ENCODE measurements at regions not wholly inside any gene's neighbourhood (a gene's known extent, or its start where the extent isn't known, plus 50 kb on each side); places are given as distances from the start of the nearest gene placed in this dataset.

DNA sequence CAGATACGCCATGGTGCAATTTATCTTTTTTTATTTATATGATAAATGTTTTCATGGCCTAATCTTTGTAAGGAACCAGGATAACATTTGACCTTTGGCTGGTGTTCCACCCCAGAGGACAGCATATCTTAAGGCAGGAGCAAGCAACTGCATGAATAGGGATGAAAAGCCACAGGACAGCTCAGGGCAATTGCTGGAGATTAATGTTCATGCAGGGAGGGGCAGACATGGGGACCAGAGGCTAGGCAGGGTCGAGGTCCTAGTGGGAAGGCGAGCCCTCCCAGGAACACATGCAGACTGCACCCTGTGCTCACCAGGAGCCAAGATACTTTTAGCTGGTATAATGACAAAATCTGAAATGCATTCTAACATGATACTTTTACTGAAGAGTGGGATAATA is 74.4 kb upstream of the HAO2 start:
- H3K27me3 ChIP-seq, result no peaks in the 10 kb centered on the region
- no peak overlapping the region for H3K4me3 ChIP-seq
- H3K4me1 ChIP-seq, result no peaks in the 10 kb centered on the region
- no peak overlapping the region for H3K27ac ChIP-seq
- no peaks in the 10 kb centered on the region for H3K36me3 ChIP-seq
- no peak for ATAC-seq
- no peaks in the 10 kb centered on the region for H3K9me3 ChIP-seq
- TF ChIP-seq, protein P1, sequence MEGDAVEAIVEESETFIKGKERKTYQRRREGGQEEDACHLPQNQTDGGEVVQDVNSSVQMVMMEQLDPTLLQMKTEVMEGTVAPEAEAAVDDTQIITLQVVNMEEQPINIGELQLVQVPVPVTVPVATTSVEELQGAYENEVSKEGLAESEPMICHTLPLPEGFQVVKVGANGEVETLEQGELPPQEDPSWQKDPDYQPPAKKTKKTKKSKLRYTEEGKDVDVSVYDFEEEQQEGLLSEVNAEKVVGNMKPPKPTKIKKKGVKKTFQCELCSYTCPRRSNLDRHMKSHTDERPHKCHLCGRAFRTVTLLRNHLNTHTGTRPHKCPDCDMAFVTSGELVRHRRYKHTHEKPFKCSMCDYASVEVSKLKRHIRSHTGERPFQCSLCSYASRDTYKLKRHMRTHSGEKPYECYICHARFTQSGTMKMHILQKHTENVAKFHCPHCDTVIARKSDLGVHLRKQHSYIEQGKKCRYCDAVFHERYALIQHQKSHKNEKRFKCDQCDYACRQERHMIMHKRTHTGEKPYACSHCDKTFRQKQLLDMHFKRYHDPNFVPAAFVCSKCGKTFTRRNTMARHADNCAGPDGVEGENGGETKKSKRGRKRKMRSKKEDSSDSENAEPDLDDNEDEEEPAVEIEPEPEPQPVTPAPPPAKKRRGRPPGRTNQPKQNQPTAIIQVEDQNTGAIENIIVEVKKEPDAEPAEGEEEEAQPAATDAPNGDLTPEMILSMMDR (IDR thresholded peaks at IDR 0.05), result no peak
- no peak for TF ChIP-seq EP300 (IDR thresholded peaks at IDR 0.05)
- TF ChIP-seq POLR2A (IDR thresholded peaks at IDR 0.05), result no peak
- TF ChIP-seq POLR2AphosphoS5 (IDR thresholded peaks at IDR 0.05), result no peak
- WGBS, 2 donors (ENCODE audit: low coverage in 1 of 2), result 45 to 69% methylated on average over 2 of the region's 3 CpGs

DNA sequence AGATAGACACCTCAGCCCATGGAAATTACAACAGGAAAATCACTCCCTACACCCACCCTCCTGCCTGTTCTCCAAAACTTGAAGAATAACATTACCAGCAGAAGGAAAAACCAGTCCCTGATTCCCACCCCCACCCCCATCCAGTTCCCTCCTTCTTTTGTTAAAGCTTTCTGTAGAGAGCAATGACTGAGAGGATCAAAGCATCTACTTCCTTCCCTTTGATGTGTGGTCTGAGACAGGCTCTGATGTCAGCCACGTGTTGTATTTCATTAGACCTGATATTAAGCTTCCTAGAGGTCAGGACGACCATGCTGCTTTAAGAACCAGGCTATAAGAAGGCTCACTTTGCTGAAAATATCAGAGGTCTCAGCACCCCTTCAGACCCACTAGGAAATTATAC is 73.9 kb upstream of the HAO2 start:
- no peak overlapping the region for H3K4me3 ChIP-seq
- no peaks in the 10 kb centered on the region for H3K27me3 ChIP-seq
- WGBS, 2 donors (ENCODE audit: low coverage in 1 of 2), result 0% methylated on average over 1 to 2 of the region's 2 CpGs
- ATAC-seq, result no peak
- H3K27ac ChIP-seq, result no peak overlapping the region
- no peaks in the 10 kb centered on the region for H3K36me3 ChIP-seq
- TF ChIP-seq POLR2A (IDR thresholded peaks at IDR 0.05) (no peak), EP300 (IDR thresholded peaks at IDR 0.05) (no peak), POLR2AphosphoS5 (IDR thresholded peaks at IDR 0.05) (no peak)
- TF ChIP-seq, protein P1 (IDR thresholded peaks at IDR 0.05), result no peak
- H3K9me3 ChIP-seq, result no peaks in the 10 kb centered on the region
- H3K4me1 ChIP-seq, result no peaks in the 10 kb centered on the region

DNA sequence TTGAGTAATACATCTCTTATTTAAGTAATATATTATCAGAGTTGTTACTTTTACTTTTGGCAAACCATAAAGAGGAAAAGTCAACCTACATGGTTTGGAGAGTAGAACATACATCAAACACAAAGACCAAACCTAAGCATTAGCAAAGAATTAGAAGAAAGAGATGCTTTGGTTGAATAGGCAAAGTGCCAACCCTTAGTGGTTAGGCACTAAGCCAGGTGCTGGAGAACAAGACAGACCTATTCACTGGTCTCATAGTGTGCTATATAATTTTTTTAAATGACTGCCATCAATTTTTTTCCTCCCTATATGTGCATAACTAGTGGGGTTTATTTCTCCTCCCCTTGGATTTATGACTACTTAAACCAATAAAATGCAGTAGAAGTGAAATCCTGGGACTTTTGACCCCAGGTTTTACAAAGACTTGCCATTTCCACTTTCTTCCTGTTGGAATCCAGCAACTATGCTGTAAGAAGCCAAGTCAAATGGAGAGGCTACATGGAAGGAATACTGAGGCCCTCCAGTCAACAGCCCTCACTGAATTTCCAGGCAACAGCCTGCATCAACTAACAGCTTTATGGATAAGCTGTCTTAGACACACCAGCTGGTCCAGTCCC is 69.8 kb upstream of the HAO2 start:
- H3K36me3 ChIP-seq, result no peaks in the 10 kb centered on the region
- H3K27me3 ChIP-seq, result no peaks in the 10 kb centered on the region
- H3K9me3 ChIP-seq, result no peaks in the 10 kb centered on the region
- no peak for TF ChIP-seq POLR2A (IDR thresholded peaks at IDR 0.05)
- TF ChIP-seq EP300 (IDR thresholded peaks at IDR 0.05), result no peak
- TF ChIP-seq POLR2AphosphoS5 (IDR thresholded peaks at IDR 0.05), result no peak
- TF ChIP-seq, protein P1 (IDR thresholded peaks at IDR 0.05), result no peak
- no peak overlapping the region for H3K27ac ChIP-seq
- no peak overlapping the region for H3K4me3 ChIP-seq
- H3K4me1 ChIP-seq, result no peaks in the 10 kb centered on the region
- no peak for ATAC-seq

DNA sequence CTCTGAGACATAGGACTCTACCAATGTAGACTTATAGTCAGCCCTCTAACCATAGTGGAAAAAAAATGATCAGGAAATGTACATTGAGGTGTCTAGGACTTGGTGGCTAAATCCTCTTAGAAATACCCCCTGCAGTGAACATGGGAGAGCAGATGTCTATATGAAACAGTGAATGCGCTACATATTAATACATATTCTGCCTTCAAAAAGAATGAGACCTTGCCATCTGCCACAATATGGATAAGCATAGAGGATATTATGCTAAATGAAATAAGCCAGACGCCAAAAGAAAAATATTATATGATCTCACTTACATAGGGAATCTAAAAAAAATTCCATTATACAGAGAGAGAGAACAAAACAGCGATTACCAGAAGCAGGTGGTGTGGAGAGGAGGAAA is 66.6 kb upstream of the HAO2 start:
- 72 to 100% methylated on average over 2 to 3 of the region's 3 CpGs for WGBS, 2 donors (ENCODE audit: low coverage in 1 of 2)
- no peak for ATAC-seq
- H3K4me3 ChIP-seq, result no peak overlapping the region

More for the DNA sequence above, 66.6 kb upstream of the HAO2 start:
- Histone ChIP-seq H3K36me3 (no peaks in the 10 kb centered on the region), H3K27me3 (no peaks in the 10 kb centered on the region), H3K4me1 (no peaks in the 10 kb centered on the region), H3K27ac (no peak overlapping the region), H3K9me3 (no peaks in the 10 kb centered on the region)
- TF ChIP-seq, protein P1 (IDR thresholded peaks at IDR 0.05), result no peak
- TF ChIP-seq POLR2A (IDR thresholded peaks at IDR 0.05) (no peak), EP300 (IDR thresholded peaks at IDR 0.05) (no peak), POLR2AphosphoS5 (IDR thresholded peaks at IDR 0.05) (no peak)

Data from gastroesophageal sphincter (tissue), 4 donors.